OCI-LY7 (cell line): ENCODE measurements at regions not wholly inside any gene's neighbourhood (a gene's known extent, or its start where the extent isn't known, plus 50 kb on each side); places are given as distances from the start of the nearest gene placed in this dataset.

Experiments used
- BruUV-seq: library from RNA; stranded (reverse); fragments of 400-500 nt; replicated peaks from 2 replicates; lab custom pipeline; 2021; lab: Mats Ljungman, UMichigan
- CTCF ChIA-PET: fragments of 300-600 bp; sonication (Branson Sonifier 250); formaldehyde crosslinking; loops from one replicate; lab custom pipeline; 2022; ENCODE audit warnings: antibody characterized with exemption; ENCODE audit not compliant: unreplicated experiment; lab: Charles Lee
- POLR2A ChIA-PET: fragments of 300-600 bp; sonication (Branson Sonifier 250); formaldehyde crosslinking; loops from one replicate; lab custom pipeline; 2022; ENCODE audit warnings: antibody characterized with exemption; lab: Charles Lee
- DNase-seq: peaks from one replicate; pipeline ENCODE4 v3.0.0-alpha.2; 2015; ENCODE audit warnings: low spot score
- H2AFZ ChIP-seq: fragments of 200-600 bp; sonication (generic), shearing (Covaris generic); 2 replicates; pipeline ENCODE4 v1.6.1; 2014; ENCODE audit warnings: mild to moderate bottlenecking, antibody characterized with exemption, low read length, moderate library complexity
- H3K27ac ChIP-seq: fragments of 200-600 bp; sonication (generic); 2 replicates; pipeline ENCODE4 v1.5.1; 2014; ENCODE audit warnings: mixed run types, low read depth, mild to moderate bottlenecking, moderate library complexity, low read length, inconsistent platforms; ENCODE audit not compliant: poor library complexity, severe bottlenecking
- H3K36me3 ChIP-seq: fragments of 200-600 bp; sonication (generic); 2 replicates; pipeline ENCODE4 v1.6.1; 2014; ENCODE audit warnings: mild to moderate bottlenecking, antibody characterized with exemption, low read length, moderate library complexity, mixed read lengths; ENCODE audit not compliant: insufficient read depth
- H3K4me1 ChIP-seq: fragments of 200-600 bp; sonication (generic); 2 replicates; pipeline ENCODE4 v1.5.1; 2014; ENCODE audit warnings: mild to moderate bottlenecking, low read length; ENCODE audit not compliant: insufficient read depth, poor library complexity, severe bottlenecking
- H3K4me2 ChIP-seq: fragments of 200-600 bp; sonication (generic); 2 replicates; pipeline ENCODE4 v1.6.1; 2014; ENCODE audit warnings: mild to moderate bottlenecking, low read length
- H3K4me3 ChIP-seq: fragments of 200-600 bp; sonication (generic); 2 replicates; pipeline ENCODE4 v1.5.1; 2014; ENCODE audit warnings: mild to moderate bottlenecking, low read depth, low read length; ENCODE audit not compliant: poor library complexity, severe bottlenecking
- H3K79me2 ChIP-seq: fragments of 200-600 bp; sonication (generic); 2 replicates; pipeline ENCODE4 v1.6.1; 2016; ENCODE audit warnings: low read depth, mild to moderate bottlenecking, low read length, moderate library complexity, mixed read lengths; ENCODE audit not compliant: insufficient read depth
- H3K9me2 ChIP-seq: fragments of 200-600 bp; sonication (generic); 2 replicates; pipeline ENCODE4 v1.6.1; 2016; ENCODE audit warnings: mild to moderate bottlenecking, low read length, mixed read lengths; ENCODE audit not compliant: insufficient read depth
- H3K9me3 ChIP-seq: fragments of 200-600 bp; sonication (generic); 2 replicates; pipeline ENCODE4 v1.6.1; 2014; ENCODE audit warnings: mild to moderate bottlenecking, mixed run types, low read length, mixed read lengths
- H4K20me1 ChIP-seq: fragments of 200-600 bp; sonication (generic); 2 replicates; pipeline ENCODE4 v1.6.1; 2014; ENCODE audit warnings: mild to moderate bottlenecking, antibody characterized with exemption, low read length, moderate library complexity, mixed read lengths; ENCODE audit not compliant: insufficient read depth
- CTCF ChIP-seq: fragments of 200-600 bp; sonication (generic); conservative IDR thresholded peaks from 2 replicates; pipeline ENCODE4 v1.5.1; 2014; ENCODE audit warnings: mild to moderate bottlenecking, antibody characterized with exemption, low read length, moderate library complexity, mixed read lengths
- EZH2phosphoT487 ChIP-seq: fragments of 200-600 bp; sonication (generic); IDR thresholded peaks from 2 replicates; pipeline ENCODE4 v1.6.1; 2018; ENCODE audit warnings: low read depth, borderline replicate concordance, mild to moderate bottlenecking, mixed run types, antibody characterized with exemption, low read length, moderate library complexity, mixed read lengths
- intact Hi-C: fragments of 100-400 bp; cut with micrococcal nuclease; formaldehyde crosslinking; loops from one replicate; pipeline ENCODE4 v1.10.0; 2022; ENCODE audit not compliant: unreplicated experiment

- POLR2A ChIA-PET = no interaction called here
- CTCF ChIA-PET = no interaction called here
These were observed 244.6 kb downstream of the NPHP4 start for GRCh38 chr1:5747426-5748285.

GRCh38 chr1:5746611-5747425, 245.4 kb downstream of the NPHP4 start:
- TF ChIP-seq CTCF = no peak
- no peak for TF ChIP-seq EZH2phosphoT487
- no peaks in the 10 kb centered on the region for H3K9me2 ChIP-seq
- CTCF ChIA-PET = no interaction called here
- POLR2A ChIA-PET = no interaction called here
- no peak overlapping the region for H3K27ac ChIP-seq
- no peak overlapping the region for H3K4me3 ChIP-seq
- H3K36me3 ChIP-seq = no peaks in the 10 kb centered on the region
- BruUV-seq = no TSS peak
- no peak overlapping the region for H2AFZ ChIP-seq
- no peaks in the 10 kb centered on the region for H3K79me2 ChIP-seq
- H3K4me2 ChIP-seq = no peak overlapping the region
- no peaks in the 10 kb centered on the region for H3K4me1 ChIP-seq
- no peaks in the 10 kb centered on the region for H3K9me3 ChIP-seq
- DNase-seq = no peak
- no peaks in the 10 kb centered on the region for H4K20me1 ChIP-seq
- intact Hi-C loops = loop anchor here (2.0 to 10.0 kb wide), 2 partner anchors 236 to 1092 kb away; partner anchors contain the start of gene AJAP1

More at GRCh38 chr1:5747426-5748285, 244.6 kb downstream of the NPHP4 start:
- Histone ChIP-seq H4K20me1 (no peaks in the 10 kb centered on the region), H3K4me2 (no peak overlapping the region), H3K36me3 (no peaks in the 10 kb centered on the region), H2AFZ (no peak overlapping the region), H3K4me1 (no peaks in the 10 kb centered on the region), H3K27ac (no peak overlapping the region), H3K9me3 (no peaks in the 10 kb centered on the region), H3K9me2 (no peaks in the 10 kb centered on the region), H3K4me3 (no peak overlapping the region), H3K79me2 (no peaks in the 10 kb centered on the region)
- intact Hi-C loops = loop anchor here (2.0 to 10.0 kb wide), 2 partner anchors 237 to 1093 kb away; partner anchors contain the start of gene AJAP1
- TF ChIP-seq EZH2phosphoT487 (no peak), CTCF (no peak)
- no TSS peak for BruUV-seq
- no peak for DNase-seq
